T-cell (primary cell): ENCODE measurements at regions not wholly inside any gene's neighbourhood (a gene's known extent, or its start where the extent isn't known, plus 50 kb on each side); places are given as distances from the start of the nearest gene placed in this dataset.

Experiments used
- ATAC-seq, 4 experiments: fragments of 200-7000 bp in 3 of 4; fragments of 150-1000 bp in 1 of 4; cut with Tn5 transposase; replicated peaks in 1 of 4; 1 replicate in 3 of 4; 2 replicates in 1 of 4; pipeline ENCODE4 v1.10.0; 2021; ENCODE audit warnings: moderate library complexity in 3 of 4, mild to moderate bottlenecking in 2 of 4, moderate number of reproducible peaks in 1 of 4
- CTCF ChIA-PET, 2 donors: fragments of 300-600 bp; sonication (Branson Sonifier 250); formaldehyde crosslinking; loops; one replicate each; lab custom pipeline; 2022; ENCODE audit warnings: antibody characterized with exemption in 2 of 2; lab: Charles Lee
- POLR2A ChIA-PET, 2 donors: fragments of 300-600 bp; sonication (Branson Sonifier 250); formaldehyde crosslinking; loops; one replicate each; lab custom pipeline; 2022; ENCODE audit warnings: antibody characterized with exemption in 2 of 2; lab: Charles Lee
- DNase-seq, 35 experiments: peaks; one replicate each; pipeline versions ENCODE4 v3.0.0 to v3.0.0-alpha.2; 2013 to 2023
- H3K27ac ChIP-seq: one replicate; pipeline ENCODE4 v1.5.1; 2013; ENCODE audit warnings: low read length
- H3K27me3 ChIP-seq, 2 experiments: replicated peaks in 1 of 2; 1 replicate in 1 of 2; 2 replicates in 1 of 2; pipeline versions ENCODE4 v1.6.1 to v1.7.0; 2013; ENCODE audit warnings: low read length in 1 of 2, mixed read lengths in 1 of 2; ENCODE audit not compliant: control insufficient read depth in 2 of 2, insufficient read depth in 2 of 2; ENCODE audit errors: extremely low read depth in 1 of 2
- H3K36me3 ChIP-seq, 2 donors: 1 replicate in 1 of 2; 2 replicates in 1 of 2; pipeline versions ENCODE4 v1.6.1 to v1.7.0; 2013; ENCODE audit warnings: low read length in 1 of 2; ENCODE audit not compliant: control insufficient read depth in 2 of 2, insufficient read depth in 1 of 2; ENCODE audit errors: extremely low read depth in 1 of 2
- H3K4me1 ChIP-seq, 2 experiments: 1 replicate in 1 of 2; 2 replicates in 1 of 2; pipeline versions ENCODE4 v1.6.1 to v1.7.0; 2013; ENCODE audit warnings: low read length in 2 of 2, mixed read lengths in 1 of 2; ENCODE audit not compliant: insufficient read depth in 2 of 2, control insufficient read depth in 1 of 2; ENCODE audit errors: extremely low read depth in 1 of 2
- H3K4me3 ChIP-seq, 2 donors: 1 replicate in 1 of 2; 2 replicates in 1 of 2; pipeline versions ENCODE4 v1.5.1 to v1.7.0; 2013; ENCODE audit warnings: mild to moderate bottlenecking in 2 of 2, low read length in 1 of 2, moderate library complexity in 1 of 2; ENCODE audit not compliant: control insufficient read depth in 1 of 2; ENCODE audit errors: extremely low read depth in 1 of 2
- H3K9me3 ChIP-seq: 2 replicates; pipeline ENCODE4 v1.7.0; 2013
- H3K27ac Mint-ChIP-seq, 2 donors: one replicate each; pipeline ENCODE4 v1.8.0; 2020 to 2021; ENCODE audit warnings: mild to moderate bottlenecking in 2 of 2, mixed read lengths in 2 of 2
- H3K27me3 Mint-ChIP-seq, 2 donors: one replicate each; pipeline ENCODE4 v1.8.0; 2021 to 2022; ENCODE audit warnings: mixed read lengths in 2 of 2
- H3K36me3 Mint-ChIP-seq: one replicate; pipeline ENCODE4 v1.8.0; 2021; ENCODE audit warnings: mixed read lengths
- H3K4me1 Mint-ChIP-seq, 3 donors: one replicate each; pipeline ENCODE4 v1.8.0; 2020 to 2022; ENCODE audit warnings: mixed read lengths in 3 of 3, mild to moderate bottlenecking in 1 of 3
- H3K4me3 Mint-ChIP-seq, 3 donors: one replicate each; pipeline ENCODE4 v1.8.0; 2020 to 2022; ENCODE audit warnings: mild to moderate bottlenecking in 3 of 3, mixed read lengths in 3 of 3, moderate library complexity in 3 of 3
- H3K9me3 Mint-ChIP-seq, 3 donors: one replicate each; pipeline ENCODE4 v1.8.0; 2020 to 2022; ENCODE audit warnings: mixed read lengths in 3 of 3
- WGBS: methylation state at CpG from one replicate; pipeline ENCODE4 v1.1.5; 2013; ENCODE audit warnings: missing lambda C conversion rate; ENCODE audit not compliant: insufficient coverage; 5-methylcytosine and 5-hydroxymethylcytosine counted together

DNA sequence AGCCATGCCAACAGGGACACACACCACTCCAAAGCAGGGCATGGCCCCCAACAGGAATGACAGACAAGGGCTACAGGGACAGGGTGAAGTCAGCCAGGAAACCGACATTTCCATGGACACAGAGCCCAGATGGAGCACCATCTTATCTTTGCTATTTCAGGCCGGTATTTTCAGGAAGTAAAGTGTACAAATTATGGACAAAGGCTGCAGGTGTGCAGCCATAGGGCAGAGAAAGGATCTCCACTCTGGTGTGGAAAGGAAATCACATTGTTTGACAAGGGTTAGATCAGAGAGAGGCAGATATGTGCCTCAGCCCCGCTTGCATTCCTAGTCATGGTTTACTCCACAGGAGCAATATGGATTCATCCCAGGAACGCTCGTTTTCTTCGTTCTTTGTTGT, 81.7 kb upstream of the SLC22A23 start:
- 31% methylated on average over 3 of the region's 6 CpGs for WGBS

GRCh38 chr6:3536901-3537300, 80.1 kb upstream of the SLC22A23 start:
- WGBS = 80% methylated on average over 1 of the region's 8 CpGs
- ChIA-PET CTCF (no interaction called here), POLR2A (interaction anchor here in 1 of 2 donors (0.6 kb wide), 1 partner anchor 39 kb away, joined by 4 read pairs; no protein-coding TSS in a partner anchor)
- H3K4me3 Mint-ChIP-seq = no peak overlapping the region
- Histone ChIP-seq H3K27ac (no peak overlapping the region), H3K4me3 (no peak overlapping the region), H3K36me3 (no peaks in the 10 kb centered on the region), H3K27me3 (peaks cover 0 to 5% of the 10 kb centered on the region in 2 experiments), H3K9me3 (no peaks in the 10 kb centered on the region), H3K4me1 (no peaks in the 10 kb centered on the region)
- H3K27ac Mint-ChIP-seq = no peak overlapping the region
- no peaks in the 10 kb centered on the region for H3K9me3 Mint-ChIP-seq
- no peak for DNase-seq
- peaks cover 6 to 11% of the 10 kb centered on the region in 2 donors for H3K27me3 Mint-ChIP-seq
- H3K36me3 Mint-ChIP-seq = no peaks in the 10 kb centered on the region
- no peaks in the 10 kb centered on the region for H3K4me1 Mint-ChIP-seq
- ATAC-seq = no peak

More for the DNA sequence above, 81.7 kb upstream of the SLC22A23 start:
- Histone ChIP-seq H3K4me1 (no peaks in the 10 kb centered on the region), H3K27me3 (peaks cover 0 to 5% of the 10 kb centered on the region in 2 experiments), H3K36me3 (no peaks in the 10 kb centered on the region), H3K27ac (no peak overlapping the region), H3K4me3 (no peak overlapping the region), H3K9me3 (no peaks in the 10 kb centered on the region)
- no peaks in the 10 kb centered on the region for H3K4me1 Mint-ChIP-seq
- no peaks in the 10 kb centered on the region for H3K36me3 Mint-ChIP-seq
- no peak for ATAC-seq
- ChIA-PET POLR2A (interaction anchor here in 1 of 2 donors (0.6 kb wide), 1 partner anchor 45 kb away, joined by 10 read pairs; no protein-coding TSS in a partner anchor), CTCF (no interaction called here)
- H3K27ac Mint-ChIP-seq = no peak overlapping the region
- H3K9me3 Mint-ChIP-seq = no peaks in the 10 kb centered on the region
- peaks cover 6 to 10% of the 10 kb centered on the region in 2 donors for H3K27me3 Mint-ChIP-seq
- no peak for DNase-seq
- no peak overlapping the region for H3K4me3 Mint-ChIP-seq

GRCh38 chr6:3535776-3536435, 79.1 kb upstream of the SLC22A23 start:
- DNase-seq = no peak
- H3K4me1 ChIP-seq = no peaks in the 10 kb centered on the region
- CTCF ChIA-PET = no interaction called here
- H3K36me3 ChIP-seq = no peaks in the 10 kb centered on the region
- Mint-ChIP-seq H3K4me3 (no peak overlapping the region), H3K36me3 (no peaks in the 10 kb centered on the region), H3K27ac (no peak overlapping the region), H3K9me3 (no peaks in the 10 kb centered on the region), H3K27me3 (peaks cover 6 to 11% of the 10 kb centered on the region in 2 donors), H3K4me1 (no peaks in the 10 kb centered on the region)
- H3K27ac ChIP-seq = no peak overlapping the region
- no peak overlapping the region for H3K4me3 ChIP-seq
- POLR2A ChIA-PET = no interaction called here
- ATAC-seq = no peak
- WGBS = 87% methylated on average over 7 of the region's 19 CpGs
- no peaks in the 10 kb centered on the region for H3K9me3 ChIP-seq
- H3K27me3 ChIP-seq = peaks cover 0 to 11% of the 10 kb centered on the region in 2 experiments

- H3K4me1 ChIP-seq = no peaks in the 10 kb centered on the region
- Mint-ChIP-seq H3K27me3 (peaks cover 3 to 13% of the 10 kb centered on the region in 2 donors), H3K36me3 (no peaks in the 10 kb centered on the region), H3K27ac (no peak overlapping the region), H3K9me3 (no peaks in the 10 kb centered on the region), H3K4me1 (no peaks in the 10 kb centered on the region), H3K4me3 (no peak overlapping the region)
- WGBS = 57% methylated on average over 1 of the region's 4 CpGs
- peaks cover 0 to 11% of the 10 kb centered on the region in 2 experiments for H3K27me3 ChIP-seq
- no peak for DNase-seq
- no peak for ATAC-seq
- H3K9me3 ChIP-seq = no peaks in the 10 kb centered on the region
- POLR2A ChIA-PET = no interaction called here
- no peak overlapping the region for H3K4me3 ChIP-seq
- CTCF ChIA-PET = no interaction called here
- H3K36me3 ChIP-seq = no peaks in the 10 kb centered on the region
- H3K27ac ChIP-seq = no peak overlapping the region
Measured at GRCh38 chr6:3535033-3535775, 78.4 kb upstream of the SLC22A23 start.

GRCh38 chr6:3534599-3534998, 77.7 kb upstream of the SLC22A23 start:
- no peaks in the 10 kb centered on the region for H3K36me3 Mint-ChIP-seq
- ATAC-seq = no peak
- no peaks in the 10 kb centered on the region for H3K9me3 Mint-ChIP-seq
- H3K27ac Mint-ChIP-seq = no peak overlapping the region
- no peaks in the 10 kb centered on the region for H3K9me3 ChIP-seq
- H3K27me3 Mint-ChIP-seq = peaks cover 3 to 15% of the 10 kb centered on the region in 2 donors
- H3K4me1 ChIP-seq = no peaks in the 10 kb centered on the region
- WGBS = 97% methylated on average over 4 of the region's 4 CpGs
- no peak overlapping the region for H3K4me3 ChIP-seq
- H3K4me1 Mint-ChIP-seq = no peaks in the 10 kb centered on the region
- POLR2A ChIA-PET = no interaction called here
- DNase-seq = no peak
- no peak overlapping the region for H3K27ac ChIP-seq
- no peaks in the 10 kb centered on the region for H3K36me3 ChIP-seq
- peaks cover 0 to 11% of the 10 kb centered on the region in 2 experiments for H3K27me3 ChIP-seq
- H3K4me3 Mint-ChIP-seq = no peak overlapping the region
- CTCF ChIA-PET = no interaction called here

DNA sequence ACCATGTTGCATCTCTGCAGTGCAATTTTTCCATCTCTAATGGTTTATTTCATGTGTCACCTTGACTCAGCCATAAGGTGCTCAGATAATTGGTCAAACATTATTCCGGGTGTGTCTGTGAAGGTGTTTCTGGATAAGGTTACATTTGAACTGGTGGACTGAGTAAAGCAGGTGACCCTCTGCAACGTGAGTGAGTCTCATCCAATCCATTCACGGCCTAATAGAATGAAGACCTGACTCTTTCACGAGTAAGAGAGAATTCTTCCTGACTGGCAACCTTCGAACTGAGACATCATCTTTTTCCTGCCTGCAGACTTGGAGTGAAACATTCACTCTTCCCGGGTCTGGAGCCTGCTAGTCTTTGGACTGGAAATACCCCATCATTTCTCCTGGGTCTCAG, 77.1 kb upstream of the SLC22A23 start:
- WGBS = 80% methylated on average over 5 of the region's 6 CpGs
- Histone ChIP-seq H3K4me1 (no peaks in the 10 kb centered on the region), H3K4me3 (no peak overlapping the region), H3K27ac (no peak overlapping the region), H3K36me3 (no peaks in the 10 kb centered on the region), H3K9me3 (no peaks in the 10 kb centered on the region), H3K27me3 (peaks cover 0 to 11% of the 10 kb centered on the region in 2 experiments)
- H3K27ac Mint-ChIP-seq = no peak overlapping the region
- H3K4me3 Mint-ChIP-seq = no peak overlapping the region
- ChIA-PET POLR2A (no interaction called here), CTCF (no interaction called here)
- no peaks in the 10 kb centered on the region for H3K4me1 Mint-ChIP-seq
- no peak for ATAC-seq
- no peaks in the 10 kb centered on the region for H3K36me3 Mint-ChIP-seq
- H3K27me3 Mint-ChIP-seq = peaks cover 9 to 12% of the 10 kb centered on the region in 2 donors
- DNase-seq = no peak
- H3K9me3 Mint-ChIP-seq = no peaks in the 10 kb centered on the region
